SK-N-SH treated with all-trans-retinoic acid at 6 μM for 48 hours (cell line): ENCODE measurements at regions not wholly inside any gene's neighbourhood (a gene's known extent, or its start where the extent isn't known, plus 50 kb on each side); places are given as distances from the start of the nearest gene placed in this dataset.
A peak's percentile ranks its signal among the peaks of the same experiment; 100 is the strongest.

Experiments used
- ATAC-seq: fragments of 200-7000 bp; cut with Tn5 transposase; 3 replicates; pipeline ENCODE4 v1.9.1; 2020; ENCODE audit warnings: mild to moderate bottlenecking, moderate library complexity
- ARNTL ChIP-seq: fragments of 450-650 bp; formaldehyde crosslinking; IDR thresholded peaks from 2 replicates; pipeline ENCODE4 v1.5.0; 2020; ENCODE audit warnings: low read depth, mild to moderate bottlenecking, moderate library complexity, borderline replicate concordance
- BACH2 ChIP-seq: fragments of 250-450 bp; sonication (Bioruptor Pico); IDR thresholded peaks from 2 replicates; pipeline ENCODE4 v1.9.0; 2021; ENCODE audit warnings: mild to moderate bottlenecking, borderline replicate concordance
- CSDC2 ChIP-seq: fragments of 250-450 bp; sonication (Bioruptor Pico); IDR thresholded peaks from 2 replicates; pipeline ENCODE4 v1.5.0; 2020; ENCODE audit warnings: mild to moderate bottlenecking, moderate library complexity
- ESRRG ChIP-seq: fragments of 250-450 bp; sonication (Bioruptor Pico); IDR thresholded peaks from 2 replicates; pipeline ENCODE4 v1.6.1; 2021; ENCODE audit warnings: mild to moderate bottlenecking
- GLIS3 ChIP-seq: fragments of 250-450 bp; sonication (Bioruptor Pico); IDR thresholded peaks from 2 replicates; pipeline ENCODE4 v1.5.0; 2020; ENCODE audit warnings: mild to moderate bottlenecking, moderate library complexity
- ISL1 ChIP-seq: fragments of 250-450 bp; sonication (Bioruptor Pico); IDR thresholded peaks from 2 replicates; pipeline ENCODE4 v2.1.2; 2022; ENCODE audit warnings: mild to moderate bottlenecking, moderate library complexity
- PPARA ChIP-seq: fragments of 250-450 bp; sonication (Bioruptor Pico); IDR thresholded peaks from 2 replicates; pipeline ENCODE4 v1.5.0; 2020; ENCODE audit warnings: mild to moderate bottlenecking, borderline replicate concordance
- RARB ChIP-seq: fragments of 250-450 bp; sonication (Bioruptor Pico); IDR thresholded peaks from 2 replicates; pipeline ENCODE4 v1.8.0; 2021; ENCODE audit warnings: mild to moderate bottlenecking, moderate library complexity
- SNAI2 ChIP-seq: fragments of 250-450 bp; sonication (Bioruptor Pico); IDR thresholded peaks from 2 replicates; pipeline ENCODE4 v1.5.0; 2020; ENCODE audit warnings: mild to moderate bottlenecking, moderate library complexity
- TCF4 ChIP-seq: fragments of 250-450 bp; sonication (Bioruptor Pico); IDR thresholded peaks from 2 replicates; pipeline ENCODE4 v1.8.0; 2021; ENCODE audit warnings: mild to moderate bottlenecking, moderate library complexity, borderline replicate concordance
- TOX ChIP-seq: fragments of 250-450 bp; sonication (Bioruptor Pico); IDR thresholded peaks from 2 replicates; pipeline ENCODE4 v1.8.0; 2021; ENCODE audit warnings: mild to moderate bottlenecking, moderate library complexity, borderline replicate concordance
- ZFP3 ChIP-seq: fragments of 250-450 bp; sonication (Bioruptor Pico); IDR thresholded peaks from 2 replicates; pipeline ENCODE4 v1.5.0; 2020; ENCODE audit warnings: mild to moderate bottlenecking, moderate library complexity
- ZFP30 ChIP-seq: fragments of 450-650 bp; formaldehyde crosslinking; IDR thresholded peaks from 2 replicates; pipeline ENCODE4 v1.5.0; 2022; ENCODE audit warnings: mild to moderate bottlenecking, moderate library complexity
- ZNF565 ChIP-seq: fragments of 450-650 bp; formaldehyde crosslinking; conservative IDR thresholded peaks from 2 replicates; pipeline ENCODE4 v1.5.0; 2020; ENCODE audit warnings: low read depth, mild to moderate bottlenecking, moderate library complexity
- ZNF70 ChIP-seq: fragments of 450-650 bp; formaldehyde crosslinking; IDR thresholded peaks from 2 replicates; pipeline ENCODE4 v1.5.0; 2020; ENCODE audit warnings: mild to moderate bottlenecking, moderate library complexity
- ZNF8 ChIP-seq: fragments of 450-650 bp; formaldehyde crosslinking; IDR thresholded peaks from 2 replicates; pipeline ENCODE4 v1.5.0; 2020; ENCODE audit warnings: mild to moderate bottlenecking, moderate library complexity
- TF ChIP-seq, protein P1 (sequence below): fragments of 250-450 bp; sonication (Bioruptor Pico); IDR thresholded peaks from 2 replicates; pipeline ENCODE4 v1.5.0; 2020; ENCODE audit warnings: mild to moderate bottlenecking, moderate library complexity
- TF ChIP-seq, protein P2 (sequence below): fragments of 250-450 bp; sonication (Bioruptor Pico); IDR thresholded peaks from 2 replicates; pipeline ENCODE4 v1.8.0; 2020; ENCODE audit warnings: mild to moderate bottlenecking, moderate library complexity, borderline replicate concordance
- TF ChIP-seq, protein P3 (sequence below): fragments of 250-450 bp; sonication (Bioruptor Pico); IDR thresholded peaks from 2 replicates; pipeline ENCODE4 v1.5.1; 2021; ENCODE audit warnings: mild to moderate bottlenecking, moderate library complexity
- TF ChIP-seq, protein P4 (sequence below): fragments of 250-450 bp; sonication (Bioruptor Pico); IDR thresholded peaks from 2 replicates; pipeline ENCODE4 v1.8.0; 2021; ENCODE audit warnings: low read depth, mild to moderate bottlenecking, moderate library complexity, borderline replicate concordance
- TF ChIP-seq, protein P5 (sequence below): fragments of 250-450 bp; sonication (Bioruptor Pico); IDR thresholded peaks from 2 replicates; pipeline ENCODE4 v1.5.1; 2020; ENCODE audit warnings: low read depth, mild to moderate bottlenecking, moderate library complexity

DNA sequence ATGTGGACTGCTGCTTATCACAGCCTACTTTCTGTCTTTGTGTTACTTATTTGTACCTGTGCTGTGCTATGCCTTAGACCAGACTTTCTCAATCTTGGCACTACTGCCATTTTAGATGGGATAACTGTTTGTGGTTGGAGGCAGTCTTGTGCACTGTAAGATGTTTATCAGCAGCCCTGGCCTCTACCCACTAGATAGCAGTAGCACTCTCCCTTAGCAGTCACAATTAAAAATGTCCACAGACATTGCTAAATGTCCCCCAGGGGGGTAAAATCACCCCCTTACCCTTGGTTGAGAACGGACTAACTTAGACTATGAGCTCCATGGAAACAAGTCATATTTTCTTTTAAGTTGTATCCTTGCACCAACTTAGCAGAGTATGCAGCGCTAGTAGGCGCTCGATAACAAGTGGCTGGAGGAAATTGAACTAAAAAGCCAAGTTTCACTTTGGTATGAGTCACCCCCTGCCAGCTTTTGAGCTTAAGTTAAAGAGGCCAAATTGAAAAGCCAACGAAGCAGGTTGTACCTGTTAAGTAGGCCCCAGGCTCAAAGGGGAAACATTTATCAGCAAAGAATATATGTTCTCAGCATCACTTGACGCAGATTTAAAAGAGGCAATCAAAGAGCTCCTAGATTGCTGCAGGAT, 304.8 kb upstream of the SORL1-AS1 start:
- no peak for TF ChIP-seq ESRRG (CRISPR knock-in tag)
- no peak for TF ChIP-seq CSDC2
- TF ChIP-seq, protein P1, sequence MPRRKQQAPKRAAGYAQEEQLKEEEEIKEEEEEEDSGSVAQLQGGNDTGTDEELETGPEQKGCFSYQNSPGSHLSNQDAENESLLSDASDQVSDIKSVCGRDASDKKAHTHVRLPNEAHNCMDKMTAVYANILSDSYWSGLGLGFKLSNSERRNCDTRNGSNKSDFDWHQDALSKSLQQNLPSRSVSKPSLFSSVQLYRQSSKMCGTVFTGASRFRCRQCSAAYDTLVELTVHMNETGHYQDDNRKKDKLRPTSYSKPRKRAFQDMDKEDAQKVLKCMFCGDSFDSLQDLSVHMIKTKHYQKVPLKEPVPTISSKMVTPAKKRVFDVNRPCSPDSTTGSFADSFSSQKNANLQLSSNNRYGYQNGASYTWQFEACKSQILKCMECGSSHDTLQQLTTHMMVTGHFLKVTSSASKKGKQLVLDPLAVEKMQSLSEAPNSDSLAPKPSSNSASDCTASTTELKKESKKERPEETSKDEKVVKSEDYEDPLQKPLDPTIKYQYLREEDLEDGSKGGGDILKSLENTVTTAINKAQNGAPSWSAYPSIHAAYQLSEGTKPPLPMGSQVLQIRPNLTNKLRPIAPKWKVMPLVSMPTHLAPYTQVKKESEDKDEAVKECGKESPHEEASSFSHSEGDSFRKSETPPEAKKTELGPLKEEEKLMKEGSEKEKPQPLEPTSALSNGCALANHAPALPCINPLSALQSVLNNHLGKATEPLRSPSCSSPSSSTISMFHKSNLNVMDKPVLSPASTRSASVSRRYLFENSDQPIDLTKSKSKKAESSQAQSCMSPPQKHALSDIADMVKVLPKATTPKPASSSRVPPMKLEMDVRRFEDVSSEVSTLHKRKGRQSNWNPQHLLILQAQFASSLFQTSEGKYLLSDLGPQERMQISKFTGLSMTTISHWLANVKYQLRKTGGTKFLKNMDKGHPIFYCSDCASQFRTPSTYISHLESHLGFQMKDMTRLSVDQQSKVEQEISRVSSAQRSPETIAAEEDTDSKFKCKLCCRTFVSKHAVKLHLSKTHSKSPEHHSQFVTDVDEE (CRISPR knock-in tag) = no peak
- no peak for TF ChIP-seq TCF4 (CRISPR knock-in tag)
- TF ChIP-seq BACH2 = no peak
- TF ChIP-seq ZNF8 (CRISPR knock-in tag) = no peak
- TF ChIP-seq ZNF565 (CRISPR knock-in tag) = no peak
- TF ChIP-seq, protein P2, sequence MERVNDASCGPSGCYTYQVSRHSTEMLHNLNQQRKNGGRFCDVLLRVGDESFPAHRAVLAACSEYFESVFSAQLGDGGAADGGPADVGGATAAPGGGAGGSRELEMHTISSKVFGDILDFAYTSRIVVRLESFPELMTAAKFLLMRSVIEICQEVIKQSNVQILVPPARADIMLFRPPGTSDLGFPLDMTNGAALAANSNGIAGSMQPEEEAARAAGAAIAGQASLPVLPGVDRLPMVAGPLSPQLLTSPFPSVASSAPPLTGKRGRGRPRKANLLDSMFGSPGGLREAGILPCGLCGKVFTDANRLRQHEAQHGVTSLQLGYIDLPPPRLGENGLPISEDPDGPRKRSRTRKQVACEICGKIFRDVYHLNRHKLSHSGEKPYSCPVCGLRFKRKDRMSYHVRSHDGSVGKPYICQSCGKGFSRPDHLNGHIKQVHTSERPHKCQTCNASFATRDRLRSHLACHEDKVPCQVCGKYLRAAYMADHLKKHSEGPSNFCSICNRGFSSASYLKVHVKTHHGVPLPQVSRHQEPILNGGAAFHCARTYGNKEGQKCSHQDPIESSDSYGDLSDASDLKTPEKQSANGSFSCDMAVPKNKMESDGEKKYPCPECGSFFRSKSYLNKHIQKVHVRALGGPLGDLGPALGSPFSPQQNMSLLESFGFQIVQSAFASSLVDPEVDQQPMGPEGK = no peak
- no peak for TF ChIP-seq TOX (CRISPR knock-in tag)
- no peak for TF ChIP-seq SNAI2 (CRISPR knock-in tag)
- no peak for TF ChIP-seq GLIS3 (CRISPR knock-in tag)
- TF ChIP-seq, protein P3, sequence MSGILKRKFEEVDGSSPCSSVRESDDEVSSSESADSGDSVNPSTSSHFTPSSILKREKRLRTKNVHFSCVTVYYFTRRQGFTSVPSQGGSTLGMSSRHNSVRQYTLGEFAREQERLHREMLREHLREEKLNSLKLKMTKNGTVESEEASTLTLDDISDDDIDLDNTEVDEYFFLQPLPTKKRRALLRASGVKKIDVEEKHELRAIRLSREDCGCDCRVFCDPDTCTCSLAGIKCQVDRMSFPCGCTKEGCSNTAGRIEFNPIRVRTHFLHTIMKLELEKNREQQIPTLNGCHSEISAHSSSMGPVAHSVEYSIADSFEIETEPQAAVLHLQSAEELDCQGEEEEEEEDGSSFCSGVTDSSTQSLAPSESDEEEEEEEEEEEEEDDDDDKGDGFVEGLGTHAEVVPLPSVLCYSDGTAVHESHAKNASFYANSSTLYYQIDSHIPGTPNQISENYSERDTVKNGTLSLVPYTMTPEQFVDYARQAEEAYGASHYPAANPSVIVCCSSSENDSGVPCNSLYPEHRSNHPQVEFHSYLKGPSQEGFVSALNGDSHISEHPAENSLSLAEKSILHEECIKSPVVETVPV (CRISPR knock-in tag) = no peak
- TF ChIP-seq ARNTL (CRISPR knock-in tag) = no peak
- no peak for TF ChIP-seq ZNF70
- TF ChIP-seq ISL1 (CRISPR knock-in tag) = no peak
- TF ChIP-seq, all 23 proteins: peak for 0
- peak; percentile 75 for ATAC-seq

DNA sequence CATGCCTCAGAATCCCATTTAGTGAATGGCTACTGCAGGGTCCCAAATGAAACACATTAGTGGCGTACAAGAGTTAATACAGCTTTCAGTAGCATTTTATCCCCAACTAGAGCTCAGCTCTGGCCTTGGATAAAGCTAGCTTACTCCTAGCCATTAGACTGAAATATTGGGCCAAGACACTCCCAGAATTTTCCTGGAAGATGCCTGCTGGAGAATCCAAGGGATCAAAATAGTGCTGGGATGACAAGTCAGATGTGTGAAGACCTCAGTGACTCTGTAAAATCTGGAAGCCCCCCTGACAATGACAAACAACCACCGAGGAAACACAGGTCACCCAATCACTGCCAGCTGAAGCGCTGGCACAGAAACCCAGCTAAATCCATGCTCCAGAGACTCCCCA, 303.1 kb upstream of the SORL1-AS1 start:
- no peak for TF ChIP-seq ZNF565 (CRISPR knock-in tag)
- TF ChIP-seq, protein P2 = no peak
- TF ChIP-seq, protein P3 (CRISPR knock-in tag) = no peak
- no peak for TF ChIP-seq ESRRG (CRISPR knock-in tag)
- TF ChIP-seq ZFP30 (CRISPR knock-in tag) = no peak
- TF ChIP-seq ZFP3 (CRISPR knock-in tag) = no peak
- TF ChIP-seq GLIS3 (CRISPR knock-in tag) = no peak
- TF ChIP-seq ZNF70 = no peak
- no peak for TF ChIP-seq RARB (CRISPR knock-in tag)
- no peak for TF ChIP-seq PPARA (CRISPR knock-in tag)
- TF ChIP-seq TOX (CRISPR knock-in tag) = no peak
- TF ChIP-seq ZNF8 (CRISPR knock-in tag) = no peak
- TF ChIP-seq, all 23 proteins: peak for 0
- ATAC-seq = no peak

DNA sequence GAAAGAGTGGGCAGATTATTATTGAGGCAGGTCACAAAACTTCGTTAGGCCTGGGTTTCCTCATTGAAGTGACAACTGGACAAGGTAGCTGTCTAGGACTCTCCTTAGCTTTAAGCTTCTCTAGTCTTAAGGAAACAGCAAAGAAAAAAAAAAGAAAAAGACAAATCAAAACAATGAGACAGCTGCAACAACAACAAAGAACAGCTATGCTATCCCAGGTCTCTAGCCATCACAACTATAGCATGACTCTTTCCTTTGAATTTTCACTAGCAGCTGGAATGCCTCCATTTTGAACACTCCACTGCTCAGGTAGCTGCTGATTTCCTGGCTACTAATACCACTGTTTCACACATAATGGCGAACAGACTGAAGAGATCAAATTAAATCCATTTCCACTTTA, 302.4 kb upstream of the SORL1-AS1 start:
- no peak for ATAC-seq
- TF ChIP-seq ZNF8 (CRISPR knock-in tag) = no peak
- TF ChIP-seq, protein P4, sequence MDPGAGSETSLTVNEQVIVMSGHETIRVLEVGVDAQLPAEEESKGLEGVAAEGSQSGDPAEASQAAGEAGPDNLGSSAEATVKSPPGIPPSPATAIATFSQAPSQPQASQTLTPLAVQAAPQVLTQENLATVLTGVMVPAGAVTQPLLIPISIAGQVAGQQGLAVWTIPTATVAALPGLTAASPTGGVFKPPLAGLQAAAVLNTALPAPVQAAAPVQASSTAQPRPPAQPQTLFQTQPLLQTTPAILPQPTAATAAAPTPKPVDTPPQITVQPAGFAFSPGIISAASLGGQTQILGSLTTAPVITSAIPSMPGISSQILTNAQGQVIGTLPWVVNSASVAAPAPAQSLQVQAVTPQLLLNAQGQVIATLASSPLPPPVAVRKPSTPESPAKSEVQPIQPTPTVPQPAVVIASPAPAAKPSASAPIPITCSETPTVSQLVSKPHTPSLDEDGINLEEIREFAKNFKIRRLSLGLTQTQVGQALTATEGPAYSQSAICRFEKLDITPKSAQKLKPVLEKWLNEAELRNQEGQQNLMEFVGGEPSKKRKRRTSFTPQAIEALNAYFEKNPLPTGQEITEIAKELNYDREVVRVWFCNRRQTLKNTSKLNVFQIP (CRISPR knock-in tag) = no peak
- TF ChIP-seq ZFP30 (CRISPR knock-in tag) = no peak
- no peak for TF ChIP-seq CSDC2
- TF ChIP-seq, protein P1 (CRISPR knock-in tag) = no peak
- TF ChIP-seq, protein P5, sequence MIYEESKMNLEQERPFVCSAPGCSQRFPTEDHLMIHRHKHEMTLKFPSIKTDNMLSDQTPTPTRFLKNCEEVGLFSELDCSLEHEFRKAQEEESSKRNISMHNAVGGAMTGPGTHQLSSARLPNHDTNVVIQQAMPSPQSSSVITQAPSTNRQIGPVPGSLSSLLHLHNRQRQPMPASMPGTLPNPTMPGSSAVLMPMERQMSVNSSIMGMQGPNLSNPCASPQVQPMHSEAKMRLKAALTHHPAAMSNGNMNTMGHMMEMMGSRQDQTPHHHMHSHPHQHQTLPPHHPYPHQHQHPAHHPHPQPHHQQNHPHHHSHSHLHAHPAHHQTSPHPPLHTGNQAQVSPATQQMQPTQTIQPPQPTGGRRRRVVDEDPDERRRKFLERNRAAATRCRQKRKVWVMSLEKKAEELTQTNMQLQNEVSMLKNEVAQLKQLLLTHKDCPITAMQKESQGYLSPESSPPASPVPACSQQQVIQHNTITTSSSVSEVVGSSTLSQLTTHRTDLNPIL (CRISPR knock-in tag) = no peak
- no peak for TF ChIP-seq PPARA (CRISPR knock-in tag)
- TF ChIP-seq ESRRG (CRISPR knock-in tag) = no peak
- TF ChIP-seq BACH2 = no peak
